Lower lobe of right lung (tissue), 2 donors: ENCODE measurements at regions not wholly inside any gene's neighbourhood (a gene's known extent, or its start where the extent isn't known, plus 50 kb on each side); places are given as distances from the start of the nearest gene placed in this dataset.

Source experiments
- ATAC-seq, 2 donors: fragments of 200-7000 bp; cut with Tn5 transposase; one replicate each; pipeline ENCODE4 v1.9.1; 2020 to 2022; ENCODE audit warnings: mild to moderate bottlenecking in 2 of 2, moderate library complexity in 2 of 2
- DNase-seq: peaks from one replicate; pipeline ENCODE4 v3.0.0-alpha.2; 2020
- H3K27ac ChIP-seq: fragments of 200-600 bp; one replicate; pipeline ENCODE4 v1.8.0; 2022
- H3K27me3 ChIP-seq: fragments of 200-600 bp; one replicate; pipeline ENCODE4 v1.8.0; 2022; ENCODE audit warnings: low read depth
- H3K36me3 ChIP-seq: fragments of 200-600 bp; one replicate; pipeline ENCODE4 v1.8.0; 2022; ENCODE audit warnings: mild to moderate bottlenecking
- H3K4me1 ChIP-seq: fragments of 200-600 bp; one replicate; pipeline ENCODE4 v1.8.0; 2022
- H3K4me3 ChIP-seq: fragments of 200-600 bp; one replicate; pipeline ENCODE4 v1.8.0; 2022; ENCODE audit warnings: mild to moderate bottlenecking
- H3K9me3 ChIP-seq: fragments of 200-600 bp; one replicate; pipeline ENCODE4 v1.8.0; 2022
- intact Hi-C: fragments of 100-400 bp; cut with DNase I; formaldehyde crosslinking; loops from one replicate; pipeline ENCODE4 v1.11.0; 2022
- TF ChIP-seq, protein P1 (sequence below): fragments of 200-600 bp; IDR thresholded peaks from one replicate; pipeline ENCODE4 v1.8.0; 2022; ENCODE audit warnings: antibody characterized with exemption, mild to moderate bottlenecking
- donor health status: DM: no; HTN: yes; CAD: no; lungs with severe emphysema.

DNA sequence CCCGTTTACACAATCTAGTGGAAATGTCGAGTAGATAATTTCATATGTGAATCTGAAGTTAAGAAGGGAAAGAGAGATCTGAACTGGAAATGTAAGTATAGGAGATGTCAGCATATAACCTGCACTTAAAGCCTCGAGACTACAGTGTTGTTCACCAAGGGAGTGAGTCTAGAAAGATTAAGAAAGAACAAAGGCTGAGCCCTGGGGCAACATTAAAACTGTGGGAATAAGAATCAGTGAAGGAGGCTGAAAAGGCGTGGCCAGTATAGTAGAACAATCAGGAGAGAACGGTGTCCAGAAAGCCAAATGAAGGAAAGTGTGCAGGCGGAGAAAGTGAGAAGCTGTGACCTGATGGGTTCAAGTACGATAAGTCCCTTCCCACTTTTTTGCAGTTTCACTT is 118.8 kb upstream of the TENM3 start:
- Histone ChIP-seq H3K27me3 (no peaks in the 10 kb centered on the region), H3K4me1 (no peaks in the 10 kb centered on the region), H3K36me3 (no peaks in the 10 kb centered on the region), H3K9me3 (no peaks in the 10 kb centered on the region), H3K4me3 (no peak overlapping the region), H3K27ac (no peak overlapping the region)
- intact Hi-C loops, result no loop called here
- TF ChIP-seq, protein P1, sequence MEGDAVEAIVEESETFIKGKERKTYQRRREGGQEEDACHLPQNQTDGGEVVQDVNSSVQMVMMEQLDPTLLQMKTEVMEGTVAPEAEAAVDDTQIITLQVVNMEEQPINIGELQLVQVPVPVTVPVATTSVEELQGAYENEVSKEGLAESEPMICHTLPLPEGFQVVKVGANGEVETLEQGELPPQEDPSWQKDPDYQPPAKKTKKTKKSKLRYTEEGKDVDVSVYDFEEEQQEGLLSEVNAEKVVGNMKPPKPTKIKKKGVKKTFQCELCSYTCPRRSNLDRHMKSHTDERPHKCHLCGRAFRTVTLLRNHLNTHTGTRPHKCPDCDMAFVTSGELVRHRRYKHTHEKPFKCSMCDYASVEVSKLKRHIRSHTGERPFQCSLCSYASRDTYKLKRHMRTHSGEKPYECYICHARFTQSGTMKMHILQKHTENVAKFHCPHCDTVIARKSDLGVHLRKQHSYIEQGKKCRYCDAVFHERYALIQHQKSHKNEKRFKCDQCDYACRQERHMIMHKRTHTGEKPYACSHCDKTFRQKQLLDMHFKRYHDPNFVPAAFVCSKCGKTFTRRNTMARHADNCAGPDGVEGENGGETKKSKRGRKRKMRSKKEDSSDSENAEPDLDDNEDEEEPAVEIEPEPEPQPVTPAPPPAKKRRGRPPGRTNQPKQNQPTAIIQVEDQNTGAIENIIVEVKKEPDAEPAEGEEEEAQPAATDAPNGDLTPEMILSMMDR, result no peak
- DNase-seq (no peak), ATAC-seq (no peak)

DNA sequence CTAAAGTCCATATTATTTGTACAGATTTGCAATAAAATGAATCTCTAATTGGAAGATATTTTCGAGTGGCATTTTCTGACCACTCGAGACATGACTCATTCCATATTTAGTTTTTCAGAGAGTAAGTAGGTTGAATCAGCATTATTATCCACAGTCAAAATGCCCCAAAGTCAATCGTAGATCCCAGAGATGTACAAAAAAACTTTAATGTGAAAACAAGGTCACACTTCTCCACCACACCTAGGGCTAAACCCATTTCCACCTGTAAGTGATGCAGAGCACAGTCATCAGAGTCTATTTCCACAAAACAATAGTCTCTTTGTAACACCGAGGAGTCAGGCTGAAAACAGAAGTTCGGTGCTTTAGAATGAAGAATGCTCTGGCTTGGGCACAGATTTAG is 117.1 kb upstream of the TENM3 start:
- ATAC-seq, result no peak
- H3K9me3 ChIP-seq, result no peaks in the 10 kb centered on the region
- H3K36me3 ChIP-seq, result no peaks in the 10 kb centered on the region
- no peak overlapping the region for H3K4me3 ChIP-seq
- intact Hi-C loops, result no loop called here
- no peaks in the 10 kb centered on the region for H3K4me1 ChIP-seq
- TF ChIP-seq, protein P1, result no peak
- H3K27me3 ChIP-seq, result no peaks in the 10 kb centered on the region
- H3K27ac ChIP-seq, result no peak overlapping the region
- no peak for DNase-seq

DNA sequence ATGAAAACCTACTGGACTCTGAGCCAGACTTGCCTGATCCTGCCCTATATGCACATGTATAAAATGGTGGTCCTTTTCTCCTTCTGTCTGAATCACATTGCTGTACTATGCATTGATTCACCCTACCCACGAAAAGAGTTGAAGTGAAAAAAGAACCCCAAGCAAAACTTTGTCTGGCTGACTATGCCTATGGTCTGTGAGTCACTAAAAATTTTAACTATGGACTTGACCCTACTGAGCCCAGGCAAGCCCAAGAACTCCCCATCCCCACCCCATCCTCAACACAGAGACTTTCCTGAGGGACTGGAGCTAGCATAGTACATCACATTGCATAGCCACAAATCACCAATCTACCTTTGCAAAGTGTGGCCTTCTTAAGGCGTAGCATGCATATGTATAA is 116.6 kb upstream of the TENM3 start:
- Histone ChIP-seq H3K27me3 (no peaks in the 10 kb centered on the region), H3K36me3 (no peaks in the 10 kb centered on the region), H3K27ac (no peak overlapping the region), H3K9me3 (no peaks in the 10 kb centered on the region), H3K4me3 (no peak overlapping the region), H3K4me1 (no peaks in the 10 kb centered on the region)
- TF ChIP-seq, protein P1, result no peak
- ATAC-seq, result no peak
- DNase-seq, result no peak
- intact Hi-C loops, result no loop called here

DNA sequence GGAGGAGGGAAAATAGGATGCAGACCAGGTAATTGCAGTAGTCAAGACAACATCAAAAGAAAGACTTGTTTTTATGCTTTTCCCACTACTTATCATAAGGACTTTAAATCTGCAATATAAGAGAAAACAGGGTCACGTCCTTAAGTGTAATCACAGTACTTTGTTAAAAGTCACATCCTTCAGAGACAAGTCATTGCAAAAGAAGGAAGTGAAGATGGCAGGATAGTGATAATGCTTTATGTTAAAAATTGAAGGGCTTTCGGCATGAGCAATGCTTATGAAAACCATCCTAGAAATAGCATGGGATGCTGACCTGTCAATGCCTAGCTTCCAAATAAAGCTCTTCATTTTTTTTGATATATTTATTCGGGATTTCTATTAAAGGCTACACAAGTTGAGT is 110.2 kb upstream of the TENM3 start:
- Histone ChIP-seq H3K36me3 (no peaks in the 10 kb centered on the region), H3K27me3 (peaks cover 8% of the 10 kb centered on the region), H3K9me3 (no peaks in the 10 kb centered on the region), H3K27ac (no peak overlapping the region), H3K4me1 (no peaks in the 10 kb centered on the region), H3K4me3 (no peak overlapping the region)
- intact Hi-C loops, result no loop called here
- TF ChIP-seq, protein P1, result no peak
- no peak for DNase-seq
- no peak for ATAC-seq

DNA sequence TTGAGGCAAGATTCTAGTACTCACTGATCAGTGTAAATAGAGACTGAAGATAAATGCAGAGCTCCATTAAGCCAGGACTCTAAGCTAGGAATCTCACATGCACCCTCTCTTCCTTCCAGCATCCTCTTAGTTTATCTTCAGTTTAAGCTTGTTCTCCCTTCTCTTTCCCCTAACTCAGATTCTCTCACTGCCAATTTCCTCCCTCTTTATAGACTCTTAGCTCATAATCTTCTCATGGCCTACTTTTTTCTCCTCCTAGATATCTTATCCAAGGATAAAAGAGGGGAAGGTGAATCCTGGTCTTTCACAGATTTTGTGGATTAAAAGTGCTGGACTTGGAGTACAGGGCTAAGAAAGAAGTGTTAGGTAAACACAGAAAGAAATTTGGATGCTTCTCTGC is 108.9 kb upstream of the TENM3 start:
- Histone ChIP-seq H3K27me3 (peaks cover 11% of the 10 kb centered on the region), H3K36me3 (no peaks in the 10 kb centered on the region), H3K9me3 (no peaks in the 10 kb centered on the region), H3K4me3 (no peak overlapping the region), H3K27ac (no peak overlapping the region), H3K4me1 (no peaks in the 10 kb centered on the region)
- TF ChIP-seq, protein P1, result no peak
- intact Hi-C loops, result no loop called here
- no peak for DNase-seq
- no peak for ATAC-seq

DNA sequence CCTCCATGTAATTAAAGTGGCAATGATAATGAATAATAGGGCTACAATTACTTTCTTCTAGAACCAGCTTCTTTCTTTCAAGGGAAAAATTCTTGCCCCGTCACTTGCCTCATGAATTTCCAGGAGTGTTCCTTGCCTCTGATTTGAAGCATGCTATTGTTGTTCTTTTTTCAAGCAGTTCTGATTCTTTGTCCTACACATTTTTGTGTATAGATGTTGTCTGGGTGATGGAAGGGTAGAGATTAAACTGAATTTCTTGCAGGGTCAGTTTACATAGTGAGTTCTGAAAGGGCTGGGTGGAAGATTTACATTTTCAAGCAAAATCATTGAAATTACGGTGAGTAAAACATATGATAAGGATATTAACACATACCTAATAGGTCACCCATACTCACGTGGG is 107.0 kb upstream of the TENM3 start:
- no peaks in the 10 kb centered on the region for H3K4me1 ChIP-seq
- no peak overlapping the region for H3K27ac ChIP-seq
- H3K36me3 ChIP-seq, result no peaks in the 10 kb centered on the region
- TF ChIP-seq, protein P1, result no peak
- peaks cover 26% of the 10 kb centered on the region for H3K27me3 ChIP-seq
- intact Hi-C loops, result no loop called here
- DNase-seq (no peak), ATAC-seq (no peak)
- no peak overlapping the region for H3K4me3 ChIP-seq
- H3K9me3 ChIP-seq, result no peaks in the 10 kb centered on the region
